Adrenal gland (tissue), 9 donors: ENCODE measurements at regions not wholly inside any gene's neighbourhood (a gene's known extent, or its start where the extent isn't known, plus 50 kb on each side); places are given as distances from the start of the nearest gene placed in this dataset.

Source experiments
- DNase-seq, 7 donors: peaks; one replicate each; pipeline ENCODE4 v3.0.0-alpha.2; 2019 to 2020
- H3K27ac ChIP-seq, 5 donors: fragments of 200-600 bp; sonication (generic) in 4 of 5; 1 replicate in 3 of 5; 2 replicates in 2 of 5; pipeline versions ENCODE4 v1.5.1 to v1.8.0; 2016 to 2020; ENCODE audit warnings: mild to moderate bottlenecking in 1 of 5
- H3K27me3 ChIP-seq: fragments of 200-600 bp; 2 replicates; pipeline ENCODE4 v1.8.0; 2021
- H3K36me3 ChIP-seq, 2 donors: fragments of 200-600 bp; replicated peaks in 1 of 2; 1 replicate in 1 of 2; 2 replicates in 1 of 2; pipeline versions ENCODE4 v1.5.1 to v1.8.0; 2018 to 2022
- H3K4me1 ChIP-seq, 2 donors: fragments of 200-600 bp; replicated peaks in 1 of 2; 1 replicate in 1 of 2; 2 replicates in 1 of 2; pipeline versions ENCODE4 v1.5.1 to v1.8.0; 2018 to 2021
- H3K4me3 ChIP-seq, 4 donors: fragments of 200-600 bp; sonication (generic) in 3 of 4; one replicate each; pipeline ENCODE4 v1.5.1; 2016 to 2018
- H3K9me3 ChIP-seq, 3 donors: fragments of 200-600 bp; sonication (generic) in 1 of 3; replicated peaks in 1 of 3; 1 replicate in 2 of 3; 2 replicates in 1 of 3; pipeline versions ENCODE4 v1.5.1 to v1.8.0; 2016 to 2021
- POLR2A ChIP-seq, 2 donors: fragments of 450-650 bp; IDR thresholded peaks; one replicate each; pipeline ENCODE4 v1.6.1; 2017; ENCODE audit warnings: antibody characterized with exemption in 2 of 2, mild to moderate bottlenecking in 2 of 2, moderate library complexity in 1 of 2
- WGBS, 4 donors: extraction: QIAGEN DNeasy Blood & Tissue Kit in 2 of 4; methylation state at CpG; one replicate each; pipeline versions ENCODE4 v1.1.5 to v1.1.7; 2013 to 2017; 5-methylcytosine and 5-hydroxymethylcytosine counted together
- intact Hi-C, 2 donors: fragments of 100-400 bp; cut with DNase I; formaldehyde crosslinking; loops; one replicate each; pipeline versions ENCODE4 v1.14.1 to v1.15.0; 2022 to 2023
- TF ChIP-seq, protein P1 (sequence below), 6 experiments: fragments of 450-650 bp in 4 of 6; fragments of 200-600 bp in 2 of 6; sonication (generic) in 1 of 6; IDR thresholded peaks; 1 replicate in 5 of 6; 2 replicates in 1 of 6; pipeline versions ENCODE4 v1.5.1 to v1.8.0; 2016 to 2021; ENCODE audit warnings: antibody characterized with exemption in 6 of 6, mild to moderate bottlenecking in 2 of 6, moderate library complexity in 1 of 6
- donor health status: healthy with polysubstance abuse.
- donor health status: Bipolar disorder and iron deficiency.
- donor health status: DM: yes; HTN: yes; CAD: no.
- donor health status: DM: no; HTN: no; CAD: no.
- donor health status: DM: no; HTN: no; CAD: no.

DNA sequence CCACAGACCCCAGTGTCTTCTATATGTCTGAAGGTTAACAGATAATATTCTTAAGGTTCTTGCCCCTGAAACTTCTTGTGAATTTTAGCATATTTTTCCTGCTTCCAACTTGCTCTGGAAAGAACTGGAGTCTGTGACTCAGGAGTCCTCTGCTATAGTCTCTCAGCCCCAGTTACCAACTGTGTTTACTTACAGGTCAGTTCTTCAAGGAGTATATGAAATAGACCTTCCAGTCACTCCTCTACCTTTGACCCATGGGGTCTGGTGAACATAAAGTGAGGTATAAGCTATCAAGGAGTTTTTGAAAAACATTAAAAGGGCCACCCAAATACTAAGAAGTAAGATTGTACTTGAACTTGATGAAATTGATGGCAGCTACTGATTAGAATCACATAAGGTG is 139.2 kb upstream of the ROPN1 start:
- Histone ChIP-seq H3K4me3 (no peak overlapping the region), H3K9me3 (no peaks in the 10 kb centered on the region), H3K27me3 (no peaks in the 10 kb centered on the region), H3K4me1 (peaks cover 0 to 6% of the 10 kb centered on the region in 2 donors), H3K27ac (no peak overlapping the region), H3K36me3 (no peaks in the 10 kb centered on the region)
- intact Hi-C loops: no loop called here
- no peak for TF ChIP-seq POLR2A (IDR thresholded peaks at IDR 0.05)
- TF ChIP-seq, protein P1, sequence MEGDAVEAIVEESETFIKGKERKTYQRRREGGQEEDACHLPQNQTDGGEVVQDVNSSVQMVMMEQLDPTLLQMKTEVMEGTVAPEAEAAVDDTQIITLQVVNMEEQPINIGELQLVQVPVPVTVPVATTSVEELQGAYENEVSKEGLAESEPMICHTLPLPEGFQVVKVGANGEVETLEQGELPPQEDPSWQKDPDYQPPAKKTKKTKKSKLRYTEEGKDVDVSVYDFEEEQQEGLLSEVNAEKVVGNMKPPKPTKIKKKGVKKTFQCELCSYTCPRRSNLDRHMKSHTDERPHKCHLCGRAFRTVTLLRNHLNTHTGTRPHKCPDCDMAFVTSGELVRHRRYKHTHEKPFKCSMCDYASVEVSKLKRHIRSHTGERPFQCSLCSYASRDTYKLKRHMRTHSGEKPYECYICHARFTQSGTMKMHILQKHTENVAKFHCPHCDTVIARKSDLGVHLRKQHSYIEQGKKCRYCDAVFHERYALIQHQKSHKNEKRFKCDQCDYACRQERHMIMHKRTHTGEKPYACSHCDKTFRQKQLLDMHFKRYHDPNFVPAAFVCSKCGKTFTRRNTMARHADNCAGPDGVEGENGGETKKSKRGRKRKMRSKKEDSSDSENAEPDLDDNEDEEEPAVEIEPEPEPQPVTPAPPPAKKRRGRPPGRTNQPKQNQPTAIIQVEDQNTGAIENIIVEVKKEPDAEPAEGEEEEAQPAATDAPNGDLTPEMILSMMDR (IDR thresholded peaks at IDR 0.05): no peak
- DNase-seq: no peak

DNA sequence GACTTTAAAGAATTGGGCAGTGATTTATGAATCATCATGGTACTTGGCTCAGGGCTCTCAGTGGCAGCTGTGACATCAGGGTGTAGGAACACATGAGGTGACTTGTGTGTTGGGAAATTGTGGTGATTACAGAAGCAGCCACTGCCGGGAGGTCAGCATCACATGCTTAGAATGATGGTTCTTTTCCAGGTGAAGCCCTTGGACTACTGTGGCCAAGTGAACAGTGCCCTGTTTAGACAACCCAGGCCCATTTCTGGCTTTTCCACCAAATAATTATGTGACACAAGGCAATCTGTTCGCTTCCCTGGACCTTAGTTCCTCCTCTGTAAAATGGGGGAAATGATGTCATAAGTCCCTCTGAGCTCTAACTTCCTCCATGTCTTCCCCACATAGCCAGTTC is 139.7 kb upstream of the ROPN1 start:
- no peaks in the 10 kb centered on the region for H3K36me3 ChIP-seq
- WGBS, 4 donors: 48 to 74% (median 62%) methylated on average over 2 of the region's 2 CpGs
- no peaks in the 10 kb centered on the region for H3K27me3 ChIP-seq
- peak in 6 of 7 donors; percentile 36 to 66 (median 46) for DNase-seq
- H3K4me1 ChIP-seq: peaks cover 0 to 6% of the 10 kb centered on the region in 2 donors
- peak overlapping the region in 1 of 5 donors; percentile 18 for H3K27ac ChIP-seq
- TF ChIP-seq POLR2A (IDR thresholded peaks at IDR 0.05): no peak
- TF ChIP-seq, protein P1 (IDR thresholded peaks at IDR 0.05): no peak
- H3K4me3 ChIP-seq: no peak overlapping the region
- intact Hi-C loops: no loop called here
- no peaks in the 10 kb centered on the region for H3K9me3 ChIP-seq

DNA sequence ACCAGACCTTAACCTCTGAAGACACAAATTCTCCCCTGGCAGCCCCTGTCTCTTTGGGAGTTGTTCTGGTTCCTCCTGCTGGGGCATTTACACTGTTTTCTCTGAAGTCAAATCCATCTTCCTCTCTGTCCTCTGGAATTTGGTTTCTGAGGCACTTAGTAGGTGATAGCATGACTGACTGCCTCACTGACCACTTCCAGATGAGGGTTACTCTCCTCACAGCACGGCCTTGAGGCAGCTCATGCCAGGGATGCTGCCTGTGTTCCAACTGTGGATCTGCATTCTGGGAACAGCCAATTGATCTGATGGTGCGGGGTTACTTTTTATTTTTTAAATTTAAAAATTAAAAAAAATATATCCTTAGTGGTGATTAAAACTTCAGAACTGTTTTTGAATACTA is 140.9 kb upstream of the ROPN1 start:
- Histone ChIP-seq H3K27me3 (no peaks in the 10 kb centered on the region), H3K4me3 (no peak overlapping the region), H3K36me3 (no peaks in the 10 kb centered on the region), H3K9me3 (no peaks in the 10 kb centered on the region), H3K4me1 (peaks cover 0 to 6% of the 10 kb centered on the region in 2 donors), H3K27ac (no peak overlapping the region)
- TF ChIP-seq, protein P1 (IDR thresholded peaks at IDR 0.05): no peak
- no peak for DNase-seq
- WGBS, 4 donors: 17 to 54% (median 30%) methylated on average over 2 of the region's 2 CpGs
- intact Hi-C loops: no loop called here

DNA sequence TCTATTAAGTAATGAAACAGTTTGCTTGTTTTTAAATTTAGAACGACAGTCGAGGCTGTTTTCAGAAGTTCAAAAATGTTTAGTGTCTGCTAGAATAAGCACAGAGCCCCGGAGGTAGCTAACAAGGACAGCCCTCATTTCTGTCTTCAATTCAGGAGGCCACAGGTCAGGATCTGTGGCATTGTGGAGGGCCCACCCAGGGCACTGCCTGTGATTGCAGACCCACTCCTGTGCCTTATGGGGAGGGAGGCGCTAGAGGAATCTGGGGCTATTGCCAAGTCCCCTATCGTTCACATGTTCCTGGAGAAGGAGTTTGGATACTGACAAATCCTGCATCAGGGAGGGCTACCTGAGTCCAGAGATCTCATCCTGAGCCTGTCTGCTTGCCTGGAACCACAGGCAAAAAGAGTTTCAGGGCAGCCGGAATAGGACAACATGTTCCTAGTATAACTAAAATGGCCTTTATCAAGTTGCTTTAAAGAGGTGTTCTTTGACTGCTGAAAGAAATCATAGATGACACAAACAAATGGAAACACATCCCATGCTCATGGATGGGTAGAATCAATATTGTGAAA is 141.5 kb upstream of the ROPN1 start:
- WGBS, 4 donors: 69 to 79% (median 71%) methylated on average over 6 of the region's 6 CpGs
- H3K27ac ChIP-seq: no peak overlapping the region
- intact Hi-C loops: no loop called here
- TF ChIP-seq POLR2A (IDR thresholded peaks at IDR 0.05): no peak
- TF ChIP-seq, protein P1 (IDR thresholded peaks at IDR 0.05): no peak
- H3K9me3 ChIP-seq: no peaks in the 10 kb centered on the region
- H3K4me3 ChIP-seq: no peak overlapping the region
- no peak for DNase-seq
- no peaks in the 10 kb centered on the region for H3K36me3 ChIP-seq
- H3K4me1 ChIP-seq: peaks cover 0 to 6% of the 10 kb centered on the region in 2 donors
- H3K27me3 ChIP-seq: no peaks in the 10 kb centered on the region
